NK-92 treated with Interleukin-12 subunit alpha and Interleukin-12 subunit beta, amount 100 ng/mL, for 24 hours (cell line): ENCODE measurements at regions not wholly inside any gene's neighbourhood (a gene's known extent, or its start where the extent isn't known, plus 50 kb on each side); places are given as distances from the start of the nearest gene placed in this dataset.

Experiments used
- DNase-seq: peaks from one replicate; lab custom pipeline; 2025; lab: John Stamatoyannopoulos, UW

GRCh38 chr3:194738254-194739093 lies 52.8 kb downstream of the FAM43A start:
- no peak for DNase-seq

GRCh38 chr3:194739498-194740284 lies 54.0 kb downstream of the FAM43A start:
- no peak for DNase-seq

- DNase-seq = no peak
Observed at GRCh38 chr3:194740859-194741491, 55.3 kb downstream of the FAM43A start.

GRCh38 chr3:194741916-194742315 lies 56.2 kb downstream of the FAM43A start:
- DNase-seq = no peak

- no peak for DNase-seq
Observed at GRCh38 chr3:194744826-194745225, 59.1 kb downstream of the FAM43A start.

GRCh38 chr3:194745422-194746184 lies 59.9 kb downstream of the FAM43A start:
- DNase-seq = no peak

- DNase-seq = no peak
Observed at GRCh38 chr3:194748225-194748624, 62.5 kb downstream of the FAM43A start.

- no peak for DNase-seq
Observed at GRCh38 chr3:194749631-194750490, 64.2 kb downstream of the FAM43A start.

GRCh38 chr3:194750491-194750828 lies 64.8 kb downstream of the FAM43A start:
- DNase-seq = no peak

GRCh38 chr3:194755671-194756459 lies 70.2 kb downstream of the FAM43A start:
- DNase-seq = no peak

- DNase-seq = no peak
Observed at GRCh38 chr3:194756460-194756779, 70.7 kb downstream of the FAM43A start.

GRCh38 chr3:194756791-194757325 lies 71.2 kb downstream of the FAM43A start:
- no peak for DNase-seq

GRCh38 chr3:194757647-194758061 lies 72.0 kb downstream of the FAM43A start:
- no peak for DNase-seq

GRCh38 chr3:194758716-194759115 lies 73.0 kb downstream of the FAM43A start:
- DNase-seq = no peak

- no peak for DNase-seq
Observed at GRCh38 chr3:194760494-194761137, 74.9 kb downstream of the FAM43A start.

GRCh38 chr3:194761384-194761783 lies 75.7 kb downstream of the FAM43A start:
- no peak for DNase-seq

- peak; percentile 33 for DNase-seq
Observed at GRCh38 chr3:194766845-194767244, 81.2 kb downstream of the FAM43A start.

- no peak for DNase-seq
Observed at GRCh38 chr3:194767446-194768207, 81.9 kb downstream of the FAM43A start.

GRCh38 chr3:194768586-194768985 lies 82.9 kb downstream of the FAM43A start:
- DNase-seq = no peak
